B cell (primary cell): ENCODE measurements at regions not wholly inside any gene's neighbourhood (a gene's known extent, or its start where the extent isn't known, plus 50 kb on each side); places are given as distances from the start of the nearest gene placed in this dataset.

ENCODE experiments used
- ATAC-seq: fragments of 200-7000 bp; cut with Tn5 transposase; one replicate; pipeline ENCODE4 v1.10.0; 2021; ENCODE audit warnings: low read depth, mild to moderate bottlenecking, moderate number of reproducible peaks, moderate library complexity
- CTCF ChIA-PET: fragments of 350-600 bp; sonication (Branson Sonifier 250); formaldehyde crosslinking; loops from one replicate; lab custom pipeline; 2021; ENCODE audit warnings: antibody characterized with exemption, inconsistent platforms; lab: Charles Lee
- POLR2A ChIA-PET: fragments of 350-600 bp; sonication (Branson Sonifier 250); formaldehyde crosslinking; loops from one replicate; lab custom pipeline; 2021; ENCODE audit warnings: antibody characterized with exemption; lab: Charles Lee
- DNase-seq: peaks from one replicate; pipeline ENCODE4 v3.0.0; 2013
- H2AFZ ChIP-seq: 2 replicates; pipeline ENCODE4 v1.6.1; 2012; ENCODE audit warnings: mild to moderate bottlenecking, low read depth, low read length; ENCODE audit not compliant: insufficient read depth, poor library complexity, severe bottlenecking
- H3K27ac ChIP-seq, 2 donors: 1 replicate in 1 of 2; 2 replicates in 1 of 2; pipeline ENCODE4 v1.5.1; 2012 to 2013; ENCODE audit warnings: low read length in 2 of 2, mild to moderate bottlenecking in 2 of 2, moderate library complexity in 1 of 2
- H3K27me3 ChIP-seq, 4 experiments: fragments of 200-600 bp in 1 of 4; sonication (generic) in 1 of 4; replicated peaks in 1 of 4; 1 replicate in 2 of 4; 2 replicates in 2 of 4; pipeline versions ENCODE4 v1.6.1 to v1.7.0; 2013 to 2016; ENCODE audit warnings: low read length in 3 of 4, mild to moderate bottlenecking in 2 of 4, mixed read lengths in 1 of 4, moderate library complexity in 1 of 4; ENCODE audit not compliant: insufficient read depth in 4 of 4, control insufficient read depth in 3 of 4; ENCODE audit errors: control extremely low read depth in 1 of 4
- H3K36me3 ChIP-seq, 2 experiments: replicated peaks in 1 of 2; 1 replicate in 1 of 2; 2 replicates in 1 of 2; pipeline versions ENCODE4 v1.6.1 to v1.7.1; 2013; ENCODE audit warnings: low read length in 1 of 2; ENCODE audit not compliant: insufficient read depth in 2 of 2, control insufficient read depth in 1 of 2; ENCODE audit errors: control extremely low read depth in 1 of 2, extremely low read depth in 1 of 2
- H3K4me1 ChIP-seq, 2 donors: fragments of 200-600 bp in 1 of 2; sonication (generic) in 1 of 2; 1 replicate in 1 of 2; 2 replicates in 1 of 2; pipeline versions ENCODE4 v1.5.1 to v1.6.1; 2013 to 2017; ENCODE audit warnings: low read length in 2 of 2; ENCODE audit not compliant: control insufficient read depth in 2 of 2, insufficient read depth in 2 of 2
- H3K4me2 ChIP-seq: replicated peaks from 2 replicates; pipeline ENCODE3; 2012; ENCODE audit warnings: mild to moderate bottlenecking, low read depth, low read length; ENCODE audit not compliant: poor library complexity, severe bottlenecking
- H3K4me3 ChIP-seq, 5 experiments: fragments of 200-600 bp in 1 of 5; sonication (generic) in 1 of 5; 1 replicate in 3 of 5; 2 replicates in 2 of 5; pipeline versions ENCODE4 v1.5.1 to v1.7.0; 2011 to 2016; ENCODE audit warnings: low read length in 4 of 5, mild to moderate bottlenecking in 4 of 5, low read depth in 2 of 5, control low read depth in 1 of 5, moderate library complexity in 1 of 5; ENCODE audit not compliant: insufficient read depth in 1 of 5; ENCODE audit errors: control extremely low read depth in 1 of 5, extremely low read depth in 1 of 5
- H3K79me2 ChIP-seq: fragments of 200-600 bp; sonication (generic); one replicate; pipeline ENCODE4 v1.6.0; 2016; ENCODE audit warnings: low read length; ENCODE audit not compliant: control insufficient read depth, insufficient read depth
- H3K9ac ChIP-seq: fragments of 200-600 bp; sonication (generic); 2 replicates; pipeline ENCODE4 v1.6.1; 2017; ENCODE audit warnings: mild to moderate bottlenecking, low read length, moderate library complexity
- H3K9me3 ChIP-seq, 3 donors: one replicate each; pipeline versions ENCODE4 v1.6.1 to v1.7.1; 2013; ENCODE audit warnings: low read length in 2 of 3; ENCODE audit not compliant: control insufficient read depth in 2 of 3, insufficient read depth in 1 of 3; ENCODE audit errors: control extremely low read depth in 1 of 3
- H4K20me1 ChIP-seq: 2 replicates; pipeline ENCODE4 v1.6.0; 2012; ENCODE audit warnings: mild to moderate bottlenecking, low read length; ENCODE audit not compliant: insufficient read depth, control insufficient read depth, poor library complexity, severe bottlenecking
- H3K27ac Mint-ChIP-seq: one replicate; pipeline ENCODE4 v1.8.0; 2021; ENCODE audit warnings: mixed read lengths
- H3K27me3 Mint-ChIP-seq: one replicate; pipeline ENCODE4 v1.8.0; 2021; ENCODE audit warnings: mixed read lengths
- H3K4me1 Mint-ChIP-seq: one replicate; pipeline ENCODE4 v1.8.0; 2021; ENCODE audit warnings: mixed read lengths
- H3K4me3 Mint-ChIP-seq: one replicate; pipeline ENCODE4 v1.8.0; 2021; ENCODE audit warnings: mixed read lengths
- H3K9me3 Mint-ChIP-seq: one replicate; pipeline ENCODE4 v1.8.0; 2022; ENCODE audit warnings: mixed read lengths; ENCODE audit not compliant: insufficient read depth
- EZH2 ChIP-seq: IDR thresholded peaks from 2 replicates; pipeline ENCODE4 v1.6.1; 2012; ENCODE audit warnings: borderline replicate concordance, low read depth, mild to moderate bottlenecking, moderate library complexity, low read length; ENCODE audit not compliant: insufficient read depth, poor library complexity, severe bottlenecking
- WGBS: methylation state at CpG from one replicate; pipeline ENCODE4 v1.1.5; 2013; ENCODE audit warnings: missing lambda C conversion rate; ENCODE audit not compliant: insufficient coverage; 5-methylcytosine and 5-hydroxymethylcytosine counted together
- intact Hi-C: fragments of 100-400 bp; cut with micrococcal nuclease; formaldehyde crosslinking; loops from one replicate; pipeline ENCODE4 v1.10.0; 2022
- TF ChIP-seq, protein P1 (sequence below): fragments of 200-600 bp; IDR thresholded peaks from one replicate; pipeline ENCODE4 v1.8.0; 2022; ENCODE audit warnings: antibody characterized with exemption, mild to moderate bottlenecking

DNA sequence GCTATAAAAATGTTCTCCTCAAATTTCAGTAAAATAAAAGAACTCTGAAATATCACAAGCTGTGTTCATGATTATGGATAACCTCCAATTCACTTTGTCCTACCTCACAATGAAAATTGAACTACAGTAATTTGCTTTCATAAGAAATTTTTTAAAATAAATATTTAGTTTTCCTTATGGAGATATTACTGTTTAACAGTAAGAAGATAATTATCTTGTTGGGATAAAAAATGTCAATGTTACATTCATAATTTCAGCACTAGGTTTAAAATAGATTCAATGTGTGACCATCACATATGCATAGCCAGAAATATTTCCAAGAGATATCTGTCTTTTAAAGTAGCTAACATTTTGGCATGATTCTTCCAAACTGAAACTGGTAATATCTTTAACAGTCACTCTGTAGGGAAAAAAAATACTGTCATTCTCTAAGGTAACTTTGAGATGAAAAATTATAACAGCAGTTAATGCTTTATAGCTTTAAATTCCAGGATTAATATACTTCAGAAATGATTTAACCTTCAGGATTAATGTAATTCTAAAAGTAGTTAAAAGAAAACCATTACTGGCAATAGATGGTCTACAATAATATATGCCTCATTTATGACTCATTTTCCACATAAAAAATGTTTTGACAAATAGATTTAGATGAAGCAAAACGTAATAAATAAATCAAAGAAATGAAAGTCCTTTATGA lies 91.3 kb downstream of the SPRY2 start:
- Histone ChIP-seq H3K27ac (no peak overlapping the region), H2AFZ (no peak overlapping the region), H3K79me2 (no peaks in the 10 kb centered on the region), H3K4me3 (no peak overlapping the region), H3K27me3 (no peaks in the 10 kb centered on the region), H3K4me2 (no peak overlapping the region), H3K4me1 (no peaks in the 10 kb centered on the region), H3K9ac (no peak overlapping the region), H3K36me3 (no peaks in the 10 kb centered on the region), H4K20me1 (no peaks in the 10 kb centered on the region), H3K9me3 (no peaks in the 10 kb centered on the region)
- ATAC-seq (no peak), DNase-seq (no peak)
- Mint-ChIP-seq H3K4me3 (no peak overlapping the region), H3K9me3 (no peaks in the 10 kb centered on the region), H3K27me3 (no peaks in the 10 kb centered on the region), H3K4me1 (no peaks in the 10 kb centered on the region), H3K27ac (no peak overlapping the region)
- POLR2A ChIA-PET: no interaction called here
- CTCF ChIA-PET: no interaction called here
- intact Hi-C loops: no loop called here
- no CpG with 5 or more reads among the region's 1 CpG for WGBS
- TF ChIP-seq EZH2: no peak
- TF ChIP-seq, protein P1, sequence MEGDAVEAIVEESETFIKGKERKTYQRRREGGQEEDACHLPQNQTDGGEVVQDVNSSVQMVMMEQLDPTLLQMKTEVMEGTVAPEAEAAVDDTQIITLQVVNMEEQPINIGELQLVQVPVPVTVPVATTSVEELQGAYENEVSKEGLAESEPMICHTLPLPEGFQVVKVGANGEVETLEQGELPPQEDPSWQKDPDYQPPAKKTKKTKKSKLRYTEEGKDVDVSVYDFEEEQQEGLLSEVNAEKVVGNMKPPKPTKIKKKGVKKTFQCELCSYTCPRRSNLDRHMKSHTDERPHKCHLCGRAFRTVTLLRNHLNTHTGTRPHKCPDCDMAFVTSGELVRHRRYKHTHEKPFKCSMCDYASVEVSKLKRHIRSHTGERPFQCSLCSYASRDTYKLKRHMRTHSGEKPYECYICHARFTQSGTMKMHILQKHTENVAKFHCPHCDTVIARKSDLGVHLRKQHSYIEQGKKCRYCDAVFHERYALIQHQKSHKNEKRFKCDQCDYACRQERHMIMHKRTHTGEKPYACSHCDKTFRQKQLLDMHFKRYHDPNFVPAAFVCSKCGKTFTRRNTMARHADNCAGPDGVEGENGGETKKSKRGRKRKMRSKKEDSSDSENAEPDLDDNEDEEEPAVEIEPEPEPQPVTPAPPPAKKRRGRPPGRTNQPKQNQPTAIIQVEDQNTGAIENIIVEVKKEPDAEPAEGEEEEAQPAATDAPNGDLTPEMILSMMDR: no peak

DNA sequence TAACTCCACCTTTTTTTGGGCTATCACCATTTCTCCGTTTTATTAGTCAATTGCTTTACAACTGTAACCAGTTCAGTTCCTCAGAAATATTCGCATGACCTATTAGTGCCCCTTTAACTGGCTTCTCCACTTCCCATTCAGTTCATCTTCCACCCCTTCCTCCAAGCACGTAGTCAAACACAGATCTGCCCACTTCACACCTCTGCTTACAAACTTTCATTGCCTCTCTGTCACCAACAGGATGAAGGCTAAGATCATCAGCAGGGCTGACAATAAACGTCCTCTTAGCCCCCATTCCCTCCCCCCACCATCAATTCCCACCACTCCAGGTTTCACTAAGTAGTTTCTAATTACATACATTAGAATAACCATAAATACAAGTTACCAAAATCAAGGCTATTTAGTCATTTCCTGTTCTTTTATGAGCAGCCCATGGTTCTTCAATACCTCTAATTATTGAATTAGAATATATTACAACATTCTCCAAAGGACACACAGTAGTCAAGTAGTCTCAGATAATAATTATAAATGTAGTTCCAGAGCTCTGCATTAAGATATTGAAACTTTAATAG lies 95.7 kb downstream of the SPRY2 start:
- H2AFZ ChIP-seq: no peak overlapping the region
- no peak overlapping the region for H3K9ac ChIP-seq
- no peaks in the 10 kb centered on the region for H3K4me1 Mint-ChIP-seq
- no peaks in the 10 kb centered on the region for H3K36me3 ChIP-seq
- intact Hi-C loops: no loop called here
- H3K27me3 Mint-ChIP-seq: no peaks in the 10 kb centered on the region
- no peak overlapping the region for H3K27ac ChIP-seq
- ChIA-PET CTCF (no interaction called here), POLR2A (no interaction called here)
- peaks cover 0 to 5% (median 0%) of the 10 kb centered on the region in 3 donors for H3K9me3 ChIP-seq
- no peak overlapping the region for H3K4me2 ChIP-seq
- H4K20me1 ChIP-seq: no peaks in the 10 kb centered on the region
- TF ChIP-seq, protein P1: no peak
- no peak for TF ChIP-seq EZH2
- H3K9me3 Mint-ChIP-seq: no peaks in the 10 kb centered on the region
- H3K4me3 ChIP-seq: no peak overlapping the region
- no peak overlapping the region for H3K4me3 Mint-ChIP-seq
- no peaks in the 10 kb centered on the region for H3K27me3 ChIP-seq
- ATAC-seq (no peak), DNase-seq (no peak)
- H3K4me1 ChIP-seq: no peaks in the 10 kb centered on the region
- WGBS: 85% methylated on average over 3 of the region's 4 CpGs
- no peaks in the 10 kb centered on the region for H3K79me2 ChIP-seq
- no peak overlapping the region for H3K27ac Mint-ChIP-seq
